GM18508 (cell line): ENCODE measurements at regions not wholly inside any gene's neighbourhood (a gene's known extent, or its start where the extent isn't known, plus 50 kb on each side); places are given as distances from the start of the nearest gene placed in this dataset.
A peak's percentile ranks its signal among the peaks of the same experiment; 100 is the strongest.

Experiments
- ATAC-seq: cut with Tn5 transposase; IDR thresholded peaks from one replicate; pipeline ENCODE4 v1.9.1; 2021; ENCODE audit warnings: moderate number of reproducible peaks; ENCODE audit not compliant: insufficient read depth, unreplicated experiment

- no peak for ATAC-seq
Measured at GRCh38 chr5:164801910-164802309, 1296.5 kb downstream of the MAT2B start.

DNA sequence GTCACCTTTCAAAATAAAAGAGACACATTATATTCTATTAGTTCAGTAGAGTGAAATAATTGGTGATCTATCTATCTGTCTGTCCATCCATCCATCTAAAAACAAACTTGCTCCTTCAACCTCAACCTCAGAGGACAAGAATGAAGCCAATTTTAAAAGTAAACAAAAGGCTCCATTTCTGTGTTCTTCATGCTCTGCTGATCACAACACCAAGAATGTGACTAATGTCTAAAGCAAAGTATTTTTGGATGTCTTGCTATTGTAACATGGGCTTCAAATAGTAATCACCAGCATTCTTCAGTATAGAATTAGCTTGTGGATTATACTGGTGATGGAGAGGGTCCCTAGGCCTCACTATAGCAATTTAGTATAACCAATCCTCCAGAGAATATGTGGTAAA lies 1304.4 kb downstream of the MAT2B start:
- peak; percentile 89 for ATAC-seq

GRCh38 chr5:164818445-164818844 lies 1313.0 kb downstream of the MAT2B start:
- ATAC-seq: no peak

DNA sequence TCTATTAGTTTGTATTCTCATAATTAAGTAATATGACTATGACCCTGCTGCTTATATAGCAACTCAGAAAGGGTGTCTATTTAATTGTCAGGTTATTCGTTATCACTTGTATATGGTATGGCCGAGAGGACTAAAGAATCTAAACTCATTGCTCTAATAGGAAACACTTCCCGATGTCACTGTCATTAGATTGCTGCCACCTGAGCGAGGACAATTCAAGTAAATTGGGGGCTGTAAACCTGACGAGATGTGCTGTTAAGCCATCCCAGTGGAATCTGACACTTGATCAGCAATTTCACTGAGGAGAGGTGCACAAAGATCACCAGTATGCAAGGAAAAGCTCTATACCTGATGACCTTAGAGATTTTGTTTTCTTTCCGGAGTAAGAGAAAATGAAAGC lies 1319.3 kb downstream of the MAT2B start:
- ATAC-seq: no peak

- ATAC-seq: no peak
Measured at GRCh38 chr5:164832516-164832915, 1327.1 kb downstream of the MAT2B start.

DNA sequence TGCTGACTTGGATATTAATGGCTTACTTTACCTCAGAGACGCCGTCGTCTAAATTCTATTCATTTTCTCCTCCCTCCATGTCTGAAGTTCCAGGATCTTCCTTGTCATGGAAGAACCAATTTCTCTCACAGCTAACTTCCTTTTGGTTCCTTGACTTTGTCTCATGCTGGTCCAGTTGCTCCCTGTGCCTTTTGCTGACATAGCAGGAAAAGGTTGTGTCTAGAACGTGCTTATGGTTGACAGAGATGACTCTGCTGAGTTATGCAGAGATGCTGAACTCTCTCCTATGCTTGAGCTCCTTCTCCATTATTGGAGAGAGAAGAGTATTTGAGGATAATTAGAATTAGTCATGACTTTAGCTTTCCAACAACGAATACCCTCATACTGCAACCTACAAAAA lies 1338.9 kb downstream of the MAT2B start:
- no peak for ATAC-seq

DNA sequence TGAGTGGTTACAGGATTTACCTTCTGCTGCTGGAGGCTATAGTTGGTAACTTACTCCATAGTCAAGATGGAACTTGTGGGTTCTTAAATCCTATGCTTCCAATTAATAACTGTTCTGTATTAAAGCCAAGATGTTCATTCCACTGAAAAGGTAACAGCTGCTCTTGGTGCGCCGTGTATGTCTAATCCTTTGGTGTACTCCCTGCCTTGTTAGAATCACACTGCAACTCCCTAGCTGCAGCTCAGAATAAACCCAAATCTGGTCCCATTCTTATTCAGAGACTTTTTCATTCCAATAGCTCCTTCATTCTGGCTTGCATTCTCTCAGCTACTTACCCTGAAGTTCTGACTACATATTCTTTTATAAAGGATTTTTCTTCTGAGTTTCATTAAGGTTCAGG lies 1355.5 kb downstream of the MAT2B start:
- no peak for ATAC-seq

GRCh38 chr5:164861610-164862009 lies 1356.2 kb downstream of the MAT2B start:
- no peak for ATAC-seq

DNA sequence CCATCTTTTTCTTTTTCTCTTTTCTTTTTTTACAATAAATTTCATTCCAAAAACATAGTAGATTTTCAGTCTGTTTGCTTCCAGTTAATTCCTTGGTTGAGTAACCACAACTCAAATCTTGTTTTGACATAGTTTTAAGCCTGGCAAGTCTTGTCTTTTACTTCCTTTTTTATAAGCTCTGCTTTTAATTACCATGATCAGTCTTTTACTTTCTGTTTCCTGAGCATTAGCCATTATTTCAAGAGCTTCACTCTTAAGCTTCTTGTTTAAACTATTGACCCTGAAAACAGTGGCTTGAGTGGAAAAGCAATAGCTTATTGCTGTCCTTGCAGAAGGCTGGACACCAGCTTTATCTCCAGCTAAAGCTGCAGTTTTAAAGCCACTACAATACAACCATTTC lies 1363.3 kb downstream of the MAT2B start:
- peak; percentile 76 for ATAC-seq

GRCh38 chr5:164869325-164869724 lies 1363.9 kb downstream of the MAT2B start:
- ATAC-seq: peak; percentile 11

GRCh38 chr5:164876793-164877192 lies 1371.4 kb downstream of the MAT2B start:
- no peak for ATAC-seq

- no peak for ATAC-seq
Measured at GRCh38 chr5:164881442-164881841, 1376.0 kb downstream of the MAT2B start.

DNA sequence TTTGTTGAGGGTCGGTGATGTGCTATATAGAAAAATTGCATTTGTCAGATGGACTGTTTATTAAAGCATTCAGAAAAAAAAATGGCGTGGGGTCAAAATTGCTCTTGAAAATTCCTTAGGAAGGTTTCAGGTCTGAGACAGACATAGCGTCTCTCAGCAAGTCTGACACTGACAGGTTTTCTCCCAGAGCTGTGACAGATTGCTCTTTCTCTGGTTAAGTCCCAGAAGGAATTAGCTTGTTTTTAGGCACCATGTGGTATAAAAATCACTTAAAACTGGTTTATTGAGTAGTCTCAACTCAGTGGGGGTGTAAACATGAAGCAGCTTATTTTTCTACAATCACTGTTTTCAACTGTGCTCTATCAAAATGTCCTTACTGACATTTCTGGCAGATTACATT lies 1379.8 kb downstream of the MAT2B start:
- ATAC-seq: no peak

DNA sequence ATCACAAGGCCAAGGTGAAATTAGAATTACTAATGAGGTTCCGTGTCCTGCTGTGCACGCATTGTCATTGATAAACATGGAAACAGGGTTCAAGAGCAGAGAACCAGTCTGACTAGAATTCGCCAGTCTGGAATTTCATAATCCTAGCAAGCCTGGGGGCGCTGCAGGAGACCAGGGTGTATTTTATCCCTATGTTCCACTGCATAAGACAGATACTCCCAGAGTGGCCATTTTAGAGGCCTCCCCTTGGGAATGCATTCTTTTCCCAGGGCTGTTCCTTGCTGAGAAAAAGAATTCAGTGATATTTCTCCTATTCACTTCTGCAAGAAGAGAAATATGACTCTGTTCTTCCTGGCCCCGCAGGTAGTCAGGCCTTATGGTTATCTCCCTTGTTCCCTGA lies 1387.7 kb downstream of the MAT2B start:
- ATAC-seq: no peak

- no peak for ATAC-seq
Measured at GRCh38 chr5:164898705-164899104, 1393.3 kb downstream of the MAT2B start.

GRCh38 chr5:164909673-164910072 lies 1404.3 kb downstream of the MAT2B start:
- no peak for ATAC-seq

DNA sequence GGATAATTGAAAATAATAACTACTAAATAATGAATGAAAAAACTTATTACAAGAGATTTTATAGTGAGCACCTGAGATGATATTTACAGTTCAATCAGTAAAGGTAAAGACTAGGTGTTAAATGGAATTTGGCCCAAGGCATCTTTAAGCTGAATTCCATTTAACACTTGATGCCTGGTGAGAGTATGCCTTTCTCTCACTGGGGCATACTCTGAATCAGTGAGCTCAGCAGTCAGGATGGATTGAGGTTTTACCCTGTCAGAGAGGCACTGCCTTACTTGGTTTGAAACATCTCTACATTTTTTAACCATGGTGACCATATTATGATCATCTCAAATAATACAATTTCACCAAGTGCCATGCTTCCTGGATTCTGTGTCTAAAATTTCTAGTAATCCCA lies 1416.3 kb downstream of the MAT2B start:
- ATAC-seq: no peak

DNA sequence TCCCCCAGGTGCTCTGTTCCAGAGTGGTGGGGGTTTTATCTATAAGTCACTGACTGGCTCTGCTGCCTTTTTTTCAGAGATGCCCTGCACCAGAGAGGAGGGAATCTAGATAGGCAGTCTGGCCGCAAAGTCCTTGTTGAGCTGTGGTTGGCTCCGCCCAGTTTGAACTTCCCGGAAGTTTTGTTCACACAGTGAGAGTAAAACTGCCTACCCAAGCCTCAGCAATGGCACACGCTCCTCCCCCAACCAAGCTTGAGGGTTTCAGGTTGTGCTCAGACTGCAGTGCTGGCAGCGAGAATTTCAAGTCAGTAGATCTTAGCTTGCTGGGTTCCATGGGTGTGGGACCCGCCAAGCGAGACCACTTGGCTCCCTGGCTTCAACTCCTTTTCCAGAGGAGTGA lies 1428.6 kb downstream of the MAT2B start:
- ATAC-seq: no peak

GRCh38 chr5:164934561-164934960 lies 1429.1 kb downstream of the MAT2B start:
- ATAC-seq: no peak

DNA sequence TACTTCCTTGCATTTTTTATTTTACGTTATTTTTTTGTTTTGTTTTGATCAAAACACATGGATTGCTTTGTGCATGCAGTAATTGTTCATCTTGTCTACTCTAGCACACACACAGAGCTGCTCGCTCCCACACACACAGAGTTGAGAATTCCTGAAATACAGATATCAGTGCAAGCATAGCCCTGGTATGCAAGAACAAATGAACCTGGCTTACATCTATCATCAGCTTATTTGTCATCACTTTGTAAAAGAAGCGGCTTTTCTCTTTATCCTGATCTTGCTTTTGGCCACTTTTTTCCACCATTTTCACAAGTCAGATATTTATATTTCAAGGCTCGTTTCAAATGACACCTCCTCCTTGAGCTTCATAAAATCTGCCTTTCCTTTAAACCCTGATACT lies 1435.7 kb downstream of the MAT2B start:
- ATAC-seq: no peak

DNA sequence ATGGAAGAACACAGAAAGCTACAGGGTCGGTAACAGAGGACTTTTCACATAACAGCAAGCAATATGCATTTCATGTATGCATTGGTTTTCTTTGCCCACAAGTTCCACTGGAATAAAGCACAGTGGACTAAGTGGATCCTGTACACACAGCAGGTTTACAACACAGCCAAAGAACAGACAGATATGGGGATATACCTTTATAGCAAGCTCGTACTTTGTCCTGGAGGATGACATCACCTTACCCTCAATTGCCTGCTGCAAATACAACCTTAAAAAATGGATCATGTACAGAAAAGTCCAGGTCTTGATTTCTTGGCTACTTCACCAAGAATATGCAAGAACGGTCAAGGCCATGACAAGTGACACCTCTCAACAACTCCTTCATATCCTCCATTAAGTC lies 1445.5 kb downstream of the MAT2B start:
- ATAC-seq: no peak

GRCh38 chr5:164951570-164951969 lies 1446.2 kb downstream of the MAT2B start:
- ATAC-seq: no peak

- ATAC-seq: no peak
Measured at GRCh38 chr5:164958688-164959087, 1453.3 kb downstream of the MAT2B start.
